ENCODE measurements at regions not wholly inside any gene's neighbourhood (a gene's known extent, or its start where the extent isn't known, plus 50 kb on each side); places are given as distances from the start of the nearest gene placed in this dataset.

DNA sequence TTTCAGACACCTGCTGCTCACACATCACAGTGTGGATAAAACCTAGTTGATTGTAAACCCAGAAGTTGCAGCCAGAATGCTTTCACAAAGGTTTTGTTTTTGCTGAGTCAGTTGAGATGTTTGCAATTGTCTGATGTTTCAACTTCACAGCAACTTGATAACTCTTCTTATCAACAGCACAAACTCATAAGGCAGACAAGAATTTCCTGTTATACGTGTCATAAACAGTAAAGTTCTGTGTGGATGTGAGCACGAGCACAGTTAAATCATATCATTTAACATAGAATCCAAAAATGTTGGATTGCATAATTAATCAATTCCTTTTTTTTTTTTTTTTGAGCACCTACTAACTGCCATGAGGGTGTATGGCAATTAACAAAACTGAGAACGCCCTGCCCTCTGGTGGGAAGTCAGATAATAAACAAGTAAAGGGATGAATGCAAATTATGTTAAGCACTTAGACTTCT is 512.2 kb downstream of the PDHA2 start:
- no peaks in the 10 kb centered on the region for H3K4me1 ChIP-seq (ENCODE audit: control insufficient read depth, insufficient read depth, low read length, unreplicated experiment)
- no peaks in the 10 kb centered on the region for H3K36me3 ChIP-seq (ENCODE audit: insufficient read depth, low read length)
- no peaks in the 10 kb centered on the region for H3K79me2 ChIP-seq (ENCODE audit: control insufficient read depth, insufficient read depth, low read length, unreplicated experiment)
- no peak overlapping the region for H3K4me3 ChIP-seq (ENCODE audit: low read depth, low read length)
- H3K27ac ChIP-seq (ENCODE audit: low read depth, low read length) = no peak overlapping the region
- no peak overlapping the region for H2AFZ ChIP-seq (ENCODE audit: low read length, unreplicated experiment)
- H3K27me3 ChIP-seq (ENCODE audit: insufficient read depth, low read length) = no peaks in the 10 kb centered on the region

DNA sequence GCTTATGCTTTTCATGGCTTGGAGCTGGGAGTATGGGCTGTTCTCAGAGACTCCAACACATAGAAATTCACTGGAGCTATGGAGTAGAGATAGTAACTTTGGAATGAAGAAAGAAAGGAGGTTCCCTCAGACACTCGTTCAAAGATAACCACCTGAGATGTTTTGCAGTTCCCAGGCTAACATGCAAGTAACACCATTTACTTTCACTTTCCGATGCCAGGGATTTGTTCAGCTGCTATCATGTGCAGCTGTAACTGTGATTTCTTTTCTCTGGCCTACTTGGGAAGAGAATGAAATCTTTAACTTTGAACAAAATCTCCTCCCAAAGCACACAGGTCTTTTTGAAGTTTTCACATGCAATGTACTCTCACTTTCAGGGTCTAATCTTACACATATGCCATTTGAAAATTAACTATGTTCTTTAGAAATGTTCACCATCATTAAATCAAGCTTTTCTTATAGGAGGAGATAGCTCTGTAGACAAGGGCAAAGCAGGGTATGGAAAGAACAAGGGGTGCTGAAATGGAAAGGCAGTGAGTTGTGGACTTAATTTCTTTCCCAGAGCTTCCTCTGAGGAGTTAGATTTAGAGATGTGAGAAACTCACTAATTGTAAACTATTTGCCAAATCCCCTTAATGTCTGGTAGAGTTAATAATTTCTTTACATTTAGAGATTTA is 514.3 kb downstream of the PDHA2 start:
- Histone ChIP-seq H2AFZ (ENCODE audit: low read length, unreplicated experiment) (peak overlapping the region; percentile 36), H3K4me1 (ENCODE audit: control insufficient read depth, insufficient read depth, low read length, unreplicated experiment) (no peaks in the 10 kb centered on the region), H3K4me3 (ENCODE audit: low read depth, low read length) (peak overlapping the region; percentile 30; the same call in 1 of the 2 replicates)

DNA sequence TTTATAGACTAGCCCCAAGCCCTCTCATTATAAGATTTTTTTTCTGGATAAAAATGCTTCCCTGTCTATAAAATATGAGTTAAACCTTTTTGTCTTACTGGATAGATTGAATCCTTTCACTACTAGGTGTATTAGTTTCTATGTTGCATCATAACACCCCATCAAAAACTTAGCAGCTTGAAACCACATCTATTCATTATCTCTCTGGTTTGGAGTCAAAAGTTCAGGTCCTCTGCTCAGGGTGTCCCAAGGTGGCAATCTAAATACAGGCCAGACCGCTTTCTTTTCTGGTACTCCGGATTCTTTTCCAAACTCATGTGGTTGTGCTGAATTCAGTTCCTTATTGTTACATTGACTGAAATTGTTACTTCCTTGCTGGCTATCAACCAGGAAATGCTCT is 515.5 kb downstream of the PDHA2 start:
- Histone ChIP-seq H3K4me1 (ENCODE audit: control insufficient read depth, insufficient read depth, low read length, unreplicated experiment) (no peaks in the 10 kb centered on the region), H3K27me3 (ENCODE audit: insufficient read depth, low read length) (no peaks in the 10 kb centered on the region), H3K27ac (ENCODE audit: low read depth, low read length) (no peak overlapping the region), H3K79me2 (ENCODE audit: control insufficient read depth, insufficient read depth, low read length, unreplicated experiment) (no peaks in the 10 kb centered on the region), H3K4me3 (ENCODE audit: low read depth, low read length) (no peak overlapping the region), H2AFZ (ENCODE audit: low read length, unreplicated experiment) (no peak overlapping the region), H3K36me3 (ENCODE audit: insufficient read depth, low read length) (no peaks in the 10 kb centered on the region)

More for the DNA sequence above, 514.3 kb downstream of the PDHA2 start:
- Histone ChIP-seq H3K79me2 (ENCODE audit: control insufficient read depth, insufficient read depth, low read length, unreplicated experiment) (no peaks in the 10 kb centered on the region), H3K27me3 (ENCODE audit: insufficient read depth, low read length) (no peaks in the 10 kb centered on the region), H3K36me3 (ENCODE audit: insufficient read depth, low read length) (no peaks in the 10 kb centered on the region), H3K27ac (ENCODE audit: low read depth, low read length) (no peak overlapping the region)

DNA sequence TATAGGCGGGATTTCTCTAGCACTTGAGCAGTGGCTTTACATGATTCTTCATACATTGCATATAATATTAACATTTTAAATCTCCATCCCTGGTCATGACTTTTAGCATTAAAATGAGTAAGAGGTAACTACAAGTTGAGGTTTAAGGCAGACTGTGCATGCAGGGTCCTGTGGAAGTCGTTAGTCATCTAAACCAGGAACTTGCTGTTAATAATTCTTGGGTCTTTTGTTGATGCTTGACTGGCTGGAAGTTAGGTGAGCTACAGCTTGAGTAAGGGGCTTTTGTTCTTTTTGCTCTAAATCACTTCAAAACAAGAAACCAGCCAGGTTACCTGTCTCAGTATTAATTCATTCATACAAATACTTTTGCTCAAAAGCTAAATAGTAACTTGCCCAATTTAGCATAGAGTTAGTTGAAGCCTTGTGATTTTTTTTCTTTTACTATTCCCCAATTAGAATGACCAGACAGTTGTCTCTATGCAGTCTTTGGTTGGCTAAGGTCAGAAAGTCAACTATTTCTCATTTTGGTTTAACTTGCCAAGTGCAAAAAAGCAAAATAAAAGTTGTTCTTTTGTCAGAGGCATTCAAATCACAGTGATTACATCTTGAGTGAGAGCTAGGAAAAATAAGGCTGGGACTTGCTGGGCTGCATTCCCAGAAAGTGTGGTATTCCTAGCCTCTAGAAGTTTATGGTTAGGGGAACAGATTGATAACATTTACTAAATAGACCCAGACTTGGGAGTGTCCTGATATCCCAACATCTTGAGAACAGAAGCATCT is 516.9 kb downstream of the PDHA2 start:
- no peaks in the 10 kb centered on the region for H3K4me1 ChIP-seq (ENCODE audit: control insufficient read depth, insufficient read depth, low read length, unreplicated experiment)
- no peaks in the 10 kb centered on the region for H3K79me2 ChIP-seq (ENCODE audit: control insufficient read depth, insufficient read depth, low read length, unreplicated experiment)
- no peak overlapping the region for H3K4me3 ChIP-seq (ENCODE audit: low read depth, low read length)
- no peaks in the 10 kb centered on the region for H3K27me3 ChIP-seq (ENCODE audit: insufficient read depth, low read length)
- H3K36me3 ChIP-seq (ENCODE audit: insufficient read depth, low read length) = no peaks in the 10 kb centered on the region
- H2AFZ ChIP-seq (ENCODE audit: low read length, unreplicated experiment) = no peak overlapping the region
- H3K27ac ChIP-seq (ENCODE audit: low read depth, low read length) = no peak overlapping the region

DNA sequence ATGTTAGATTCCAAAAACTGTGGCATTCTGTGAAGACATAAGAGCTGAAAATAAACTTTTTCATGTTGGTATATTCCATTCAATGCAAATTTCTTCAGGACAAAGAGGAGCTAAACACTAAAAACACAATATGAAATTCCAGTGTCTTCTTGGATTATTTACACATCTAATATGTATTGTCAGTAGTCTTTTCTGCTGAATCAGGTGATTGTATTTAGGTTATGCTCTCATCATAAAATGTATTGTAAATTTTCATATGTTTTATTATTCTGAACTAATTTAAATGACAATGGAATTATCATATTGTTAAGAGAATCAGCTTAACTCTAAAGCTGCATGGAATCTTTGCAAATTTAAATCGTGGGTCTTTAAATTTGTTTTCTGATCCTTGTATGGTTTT is 526.7 kb downstream of the PDHA2 start:
- Histone ChIP-seq H3K79me2 (ENCODE audit: control insufficient read depth, insufficient read depth, low read length, unreplicated experiment) (no peaks in the 10 kb centered on the region), H2AFZ (ENCODE audit: low read length, unreplicated experiment) (no peak overlapping the region), H3K27me3 (ENCODE audit: insufficient read depth, low read length) (no peaks in the 10 kb centered on the region), H3K36me3 (ENCODE audit: insufficient read depth, low read length) (no peaks in the 10 kb centered on the region), H3K4me3 (ENCODE audit: low read depth, low read length) (no peak overlapping the region), H3K4me1 (ENCODE audit: control insufficient read depth, insufficient read depth, low read length, unreplicated experiment) (no peaks in the 10 kb centered on the region), H3K27ac (ENCODE audit: low read depth, low read length) (no peak overlapping the region)

DNA sequence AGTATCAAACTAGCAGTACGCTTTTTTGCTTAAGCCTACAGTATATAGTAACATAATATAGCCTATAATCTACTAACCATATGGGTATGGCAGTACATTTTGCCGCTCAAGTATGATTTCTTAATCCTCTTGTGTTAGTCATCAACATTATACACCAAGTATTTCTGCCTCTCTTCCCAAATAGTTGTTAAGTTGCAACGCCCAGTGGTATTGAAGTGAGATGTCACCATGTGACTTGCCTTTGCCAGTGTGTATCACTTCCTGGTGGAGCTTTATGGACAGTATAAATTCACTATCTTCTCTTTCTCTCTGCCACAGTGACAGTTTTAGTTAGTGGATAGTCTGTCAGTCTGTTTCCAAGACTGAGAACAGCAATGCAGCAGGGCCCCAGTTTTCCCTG is 535.5 kb downstream of the PDHA2 start:
- no peak overlapping the region for H3K27ac ChIP-seq (ENCODE audit: low read depth, low read length)

DNA sequence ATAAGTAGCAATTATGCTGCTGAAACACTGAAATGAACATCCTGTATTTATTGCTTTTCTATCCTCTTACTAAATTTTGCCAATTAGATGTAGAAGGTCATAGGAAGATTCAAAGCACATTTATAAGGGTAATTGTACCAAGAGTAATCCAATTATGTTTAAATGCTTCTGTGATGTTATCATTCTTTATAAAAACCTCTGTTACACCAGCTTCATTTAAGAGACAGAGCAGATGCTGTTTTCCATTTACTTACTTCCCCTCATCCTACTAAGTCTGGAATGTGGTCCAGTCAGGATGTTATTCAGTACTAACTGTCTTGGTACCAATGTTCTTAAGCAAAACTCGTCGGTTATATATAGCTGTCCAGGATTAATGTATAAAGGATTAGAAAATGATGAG is 539.6 kb downstream of the PDHA2 start:
- no peaks in the 10 kb centered on the region for H3K79me2 ChIP-seq (ENCODE audit: control insufficient read depth, insufficient read depth, low read length, unreplicated experiment)
- H3K36me3 ChIP-seq (ENCODE audit: insufficient read depth, low read length) = no peaks in the 10 kb centered on the region
- no peak overlapping the region for H3K27ac ChIP-seq (ENCODE audit: low read depth, low read length)
- no peaks in the 10 kb centered on the region for H3K27me3 ChIP-seq (ENCODE audit: insufficient read depth, low read length)
- no peak overlapping the region for H3K4me3 ChIP-seq (ENCODE audit: low read depth, low read length)
- H2AFZ ChIP-seq (ENCODE audit: low read length, unreplicated experiment) = no peak overlapping the region
- H3K4me1 ChIP-seq (ENCODE audit: control insufficient read depth, insufficient read depth, low read length, unreplicated experiment) = no peaks in the 10 kb centered on the region

More for the DNA sequence above, 535.5 kb downstream of the PDHA2 start:
- no peaks in the 10 kb centered on the region for H3K4me1 ChIP-seq (ENCODE audit: control insufficient read depth, insufficient read depth, low read length, unreplicated experiment)
- no peak overlapping the region for H3K4me3 ChIP-seq (ENCODE audit: low read depth, low read length)
- no peak overlapping the region for H2AFZ ChIP-seq (ENCODE audit: low read length, unreplicated experiment)
- no peaks in the 10 kb centered on the region for H3K36me3 ChIP-seq (ENCODE audit: insufficient read depth, low read length)
- H3K27me3 ChIP-seq (ENCODE audit: insufficient read depth, low read length) = no peaks in the 10 kb centered on the region
- H3K79me2 ChIP-seq (ENCODE audit: control insufficient read depth, insufficient read depth, low read length, unreplicated experiment) = no peaks in the 10 kb centered on the region

DNA sequence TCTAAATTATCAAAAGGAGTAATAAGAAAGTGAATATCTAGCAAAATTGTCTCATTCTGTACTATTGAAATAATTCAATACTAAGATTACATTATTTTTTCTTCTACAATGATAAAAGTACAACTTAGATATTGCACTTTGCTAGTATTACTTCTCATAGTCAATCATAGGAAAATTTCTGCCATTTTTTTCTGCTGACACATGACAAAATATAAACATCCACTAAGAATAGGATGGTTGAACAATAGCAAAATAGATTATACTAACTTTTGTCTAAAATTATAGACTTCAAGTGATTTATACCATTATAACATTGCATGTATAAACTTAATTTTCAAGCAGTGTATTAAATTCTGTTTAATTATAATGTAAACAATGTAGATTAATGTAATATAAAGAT is 540.2 kb downstream of the PDHA2 start:
- Histone ChIP-seq H3K4me3 (ENCODE audit: low read depth, low read length) (no peak overlapping the region), H2AFZ (ENCODE audit: low read length, unreplicated experiment) (no peak overlapping the region), H3K36me3 (ENCODE audit: insufficient read depth, low read length) (no peaks in the 10 kb centered on the region), H3K27ac (ENCODE audit: low read depth, low read length) (no peak overlapping the region), H3K27me3 (ENCODE audit: insufficient read depth, low read length) (no peaks in the 10 kb centered on the region), H3K4me1 (ENCODE audit: control insufficient read depth, insufficient read depth, low read length, unreplicated experiment) (no peaks in the 10 kb centered on the region), H3K79me2 (ENCODE audit: control insufficient read depth, insufficient read depth, low read length, unreplicated experiment) (no peaks in the 10 kb centered on the region)

DNA sequence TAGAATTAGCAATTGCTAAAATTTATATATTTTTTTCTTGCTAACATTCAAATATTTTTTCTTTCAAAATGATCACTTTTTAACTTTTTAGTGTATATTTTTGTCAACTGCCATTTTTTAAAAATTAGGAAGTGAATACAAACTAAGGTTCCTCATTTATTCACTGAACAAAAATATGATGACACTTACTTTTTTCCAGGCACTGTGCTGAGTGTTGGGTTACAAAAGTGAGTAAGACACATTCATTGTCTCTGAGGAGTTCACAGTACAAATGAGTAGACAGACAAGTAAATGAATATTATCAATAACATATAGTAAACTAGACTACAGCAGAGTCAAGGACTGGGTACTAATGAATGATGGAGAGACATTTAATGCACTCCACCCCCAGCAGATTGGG is 543.5 kb downstream of the PDHA2 start:
- H3K4me1 ChIP-seq (ENCODE audit: control insufficient read depth, insufficient read depth, low read length, unreplicated experiment) = no peaks in the 10 kb centered on the region
- no peaks in the 10 kb centered on the region for H3K79me2 ChIP-seq (ENCODE audit: control insufficient read depth, insufficient read depth, low read length, unreplicated experiment)
- H3K36me3 ChIP-seq (ENCODE audit: insufficient read depth, low read length) = no peaks in the 10 kb centered on the region
- no peak overlapping the region for H3K4me3 ChIP-seq (ENCODE audit: low read depth, low read length)
- no peak overlapping the region for H2AFZ ChIP-seq (ENCODE audit: low read length, unreplicated experiment)
- no peak overlapping the region for H3K27ac ChIP-seq (ENCODE audit: low read depth, low read length)
- no peaks in the 10 kb centered on the region for H3K27me3 ChIP-seq (ENCODE audit: insufficient read depth, low read length)

DNA sequence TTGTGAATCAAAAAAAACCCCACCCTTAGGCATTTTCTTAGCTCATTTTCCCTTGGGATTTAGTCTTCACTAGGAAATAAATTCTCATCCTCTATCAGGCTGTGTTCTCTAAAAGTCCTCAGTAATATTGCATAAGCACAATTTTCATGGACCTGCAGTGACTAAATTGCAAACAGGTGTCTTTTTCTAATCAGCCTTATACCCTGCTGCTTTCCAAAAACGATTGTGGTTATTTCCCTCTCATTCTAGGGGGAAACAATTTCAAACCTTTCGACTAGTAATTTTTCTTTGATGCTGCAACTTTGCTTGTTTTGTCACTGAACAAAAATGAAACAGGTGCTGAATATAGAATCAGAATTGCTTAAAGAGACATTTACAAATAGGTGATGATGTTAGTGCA is 549.9 kb downstream of the PDHA2 start:
- Histone ChIP-seq H3K4me3 (ENCODE audit: low read depth, low read length) (no peak overlapping the region), H2AFZ (ENCODE audit: low read length, unreplicated experiment) (no peak overlapping the region), H3K79me2 (ENCODE audit: control insufficient read depth, insufficient read depth, low read length, unreplicated experiment) (no peaks in the 10 kb centered on the region), H3K27ac (ENCODE audit: low read depth, low read length) (no peak overlapping the region), H3K27me3 (ENCODE audit: insufficient read depth, low read length) (no peaks in the 10 kb centered on the region), H3K36me3 (ENCODE audit: insufficient read depth, low read length) (no peaks in the 10 kb centered on the region), H3K4me1 (ENCODE audit: control insufficient read depth, insufficient read depth, low read length, unreplicated experiment) (no peaks in the 10 kb centered on the region)

DNA sequence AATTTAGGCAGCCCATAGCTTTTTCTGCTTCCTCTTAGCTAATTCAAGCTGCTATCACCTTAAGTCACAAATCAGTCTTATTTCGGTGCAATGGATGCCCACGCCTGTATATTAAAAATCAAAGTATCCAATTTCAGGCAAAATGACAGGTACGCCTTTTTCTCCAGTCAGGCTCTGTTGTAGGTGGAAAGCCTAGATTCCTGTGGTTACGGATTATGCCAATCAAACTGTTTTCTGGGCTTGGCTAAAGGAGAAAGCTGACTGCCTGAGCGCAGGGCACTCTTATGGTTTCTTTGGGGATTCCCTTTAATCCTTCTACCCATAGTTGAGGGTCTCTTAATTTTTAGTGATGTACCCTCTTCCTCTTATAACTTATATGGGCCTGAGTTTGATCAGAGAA is 550.5 kb downstream of the PDHA2 start:
- Histone ChIP-seq H2AFZ (ENCODE audit: low read length, unreplicated experiment) (no peak overlapping the region), H3K27me3 (ENCODE audit: insufficient read depth, low read length) (no peaks in the 10 kb centered on the region), H3K79me2 (ENCODE audit: control insufficient read depth, insufficient read depth, low read length, unreplicated experiment) (no peaks in the 10 kb centered on the region), H3K4me1 (ENCODE audit: control insufficient read depth, insufficient read depth, low read length, unreplicated experiment) (no peaks in the 10 kb centered on the region), H3K27ac (ENCODE audit: low read depth, low read length) (no peak overlapping the region), H3K4me3 (ENCODE audit: low read depth, low read length) (no peak overlapping the region), H3K36me3 (ENCODE audit: insufficient read depth, low read length) (no peaks in the 10 kb centered on the region)
